ENCODE measurements at regions not wholly inside any gene's neighbourhood (a gene's known extent, or its start where the extent isn't known, plus 50 kb on each side); places are given as distances from the start of the nearest gene placed in this dataset.

DNA sequence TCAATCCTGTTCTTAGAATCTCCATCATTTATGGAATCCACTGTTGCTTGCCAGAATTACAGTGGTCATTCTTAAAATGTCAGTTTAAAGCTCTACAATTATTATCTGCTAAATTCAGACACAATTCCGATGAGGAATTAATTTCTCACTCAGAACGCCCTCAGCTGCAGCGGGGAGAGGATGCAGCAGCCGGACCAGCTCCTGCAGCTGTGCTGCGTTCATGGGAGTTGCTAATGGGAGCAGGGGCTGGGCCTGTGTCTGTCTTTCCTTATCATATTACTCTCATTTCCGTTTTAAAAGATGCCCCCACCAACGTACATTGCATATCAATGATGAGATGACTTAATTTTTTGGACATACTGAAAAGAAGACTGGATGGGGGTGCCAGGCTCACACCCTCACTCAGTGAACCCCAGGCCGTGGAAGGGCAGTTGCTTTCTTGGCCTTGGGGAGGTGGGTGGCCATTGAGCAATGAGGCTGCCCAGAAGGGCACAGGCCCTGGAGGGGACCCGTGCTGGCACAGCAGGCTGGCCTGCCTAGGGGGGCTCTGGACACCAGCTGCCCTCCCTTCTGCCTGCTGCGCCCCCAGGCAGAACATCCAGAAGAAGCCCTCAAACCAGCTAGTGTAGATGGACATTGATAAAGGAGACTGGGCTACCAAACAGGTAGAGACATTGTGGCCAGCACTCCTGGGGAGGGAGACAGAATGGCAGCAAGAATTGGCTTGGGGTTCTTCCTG is 503.6 kb upstream of the MYT1L start:
- TF ChIP-seq CTCF (IDR thresholded peaks at IDR 0.05 in 2 of 3, conservative IDR thresholded peaks at IDR 0.05 in 1 of 3; ENCODE audit: borderline replicate concordance in 1 of 3, insufficient read depth in 1 of 3, low read depth in 2 of 3, low read length in 2 of 3) (no peak), SRF (IDR thresholded peaks at IDR 0.05; ENCODE audit: low read depth) (no peak), POLR2AphosphoS5 (IDR thresholded peaks at IDR 0.05; ENCODE audit: low read depth, low read length) (no peak), EZH2phosphoT487 (IDR thresholded peaks at IDR 0.05; ENCODE audit: borderline replicate concordance) (no peak), EZH2 (IDR thresholded peaks at IDR 0.05) (no peak), SP1 (IDR thresholded peaks at IDR 0.05; ENCODE audit: low read depth) (no peak), SIN3A (IDR thresholded peaks at IDR 0.05; ENCODE audit: low read depth) (no peak), POLR2A (IDR thresholded peaks at IDR 0.05; ENCODE audit: borderline replicate concordance, extremely low read depth, insufficient read depth, insufficient read length) (no peak)

All from HCT116 (cell line).